HEK293T (cell line): ENCODE measurements at regions not wholly inside any gene's neighbourhood (a gene's known extent, or its start where the extent isn't known, plus 50 kb on each side); places are given as distances from the start of the nearest gene placed in this dataset.

Source experiments
- CTCF ChIA-PET: fragments of 350-600 bp; formaldehyde crosslinking; extraction: SDS; loops from one replicate; lab custom pipeline; 2021; ENCODE audit warnings: antibody characterized with exemption, inconsistent platforms; lab: Yijun Ruan, JAX
- POLR2A ChIA-PET: fragments of 350-600 bp; formaldehyde crosslinking; extraction: SDS; loops from one replicate; lab custom pipeline; 2020; ENCODE audit warnings: antibody characterized with exemption, inconsistent platforms; lab: Yijun Ruan, JAX
- DNase-seq: peaks from one replicate; pipeline ENCODE4 v3.0.0; 2012; ENCODE audit warnings: mixed read lengths; ENCODE audit errors: extremely low spot score
- ARNT ChIP-seq: fragments of 450-650 bp; IDR thresholded peaks from 2 replicates; pipeline ENCODE4 v1.6.1; 2017; ENCODE audit warnings: mild to moderate bottlenecking
- BHLHE40 ChIP-seq: fragments of 450-650 bp; IDR thresholded peaks from 2 replicates; pipeline ENCODE4 v1.6.1; 2016; ENCODE audit warnings: mild to moderate bottlenecking, moderate library complexity, borderline replicate concordance
- CTBP1 ChIP-seq: fragments of 450-650 bp; IDR thresholded peaks from 2 replicates; pipeline ENCODE4 v1.6.1; 2016; ENCODE audit warnings: borderline replicate concordance
- ELF4 ChIP-seq: fragments of 450-650 bp; IDR thresholded peaks from 2 replicates; pipeline ENCODE4 v1.6.1; 2017; ENCODE audit warnings: antibody characterized with exemption
- FOXA1 ChIP-seq: fragments of 450-650 bp; IDR thresholded peaks from 2 replicates; pipeline ENCODE4 v1.6.1; 2016; ENCODE audit warnings: mild to moderate bottlenecking
- FOXK2 ChIP-seq: fragments of 450-650 bp; IDR thresholded peaks from 2 replicates; pipeline ENCODE4 v1.6.1; 2016; ENCODE audit warnings: mild to moderate bottlenecking
- FOXM1 ChIP-seq: fragments of 450-650 bp; IDR thresholded peaks from 2 replicates; pipeline ENCODE4 v1.6.1; 2017; ENCODE audit warnings: mild to moderate bottlenecking, borderline replicate concordance
- HDGF ChIP-seq: fragments of 450-650 bp; IDR thresholded peaks from 2 replicates; pipeline ENCODE4 v1.6.1; 2017; ENCODE audit warnings: antibody characterized with exemption, borderline replicate concordance
- L3MBTL2 ChIP-seq: fragments of 450-650 bp; conservative IDR thresholded peaks from 2 replicates; pipeline ENCODE4 v1.6.1; 2016; ENCODE audit warnings: mild to moderate bottlenecking
- LEF1 ChIP-seq: fragments of 450-650 bp; IDR thresholded peaks from 2 replicates; pipeline ENCODE4 v1.6.1; 2017; ENCODE audit warnings: mild to moderate bottlenecking, borderline replicate concordance
- NFRKB ChIP-seq: fragments of 450-650 bp; IDR thresholded peaks from 2 replicates; pipeline ENCODE4 v1.6.1; 2016; ENCODE audit warnings: mild to moderate bottlenecking, moderate library complexity
- SP1 ChIP-seq: fragments of 450-650 bp; IDR thresholded peaks from 2 replicates; pipeline ENCODE4 v1.6.1; 2017
- SUZ12 ChIP-seq: fragments of 450-650 bp; IDR thresholded peaks from 2 replicates; pipeline ENCODE4 v1.6.1; 2016; ENCODE audit warnings: mild to moderate bottlenecking
- TARDBP ChIP-seq: fragments of 450-650 bp; IDR thresholded peaks from 2 replicates; pipeline ENCODE4 v1.6.1; 2016
- ZNF384 ChIP-seq: fragments of 450-650 bp; IDR thresholded peaks from 2 replicates; pipeline ENCODE4 v1.6.1; 2016
- TF ChIP-seq, protein P1 (sequence below): fragments of 450-650 bp; IDR thresholded peaks from 2 replicates; pipeline ENCODE4 v1.6.1; 2016

DNA sequence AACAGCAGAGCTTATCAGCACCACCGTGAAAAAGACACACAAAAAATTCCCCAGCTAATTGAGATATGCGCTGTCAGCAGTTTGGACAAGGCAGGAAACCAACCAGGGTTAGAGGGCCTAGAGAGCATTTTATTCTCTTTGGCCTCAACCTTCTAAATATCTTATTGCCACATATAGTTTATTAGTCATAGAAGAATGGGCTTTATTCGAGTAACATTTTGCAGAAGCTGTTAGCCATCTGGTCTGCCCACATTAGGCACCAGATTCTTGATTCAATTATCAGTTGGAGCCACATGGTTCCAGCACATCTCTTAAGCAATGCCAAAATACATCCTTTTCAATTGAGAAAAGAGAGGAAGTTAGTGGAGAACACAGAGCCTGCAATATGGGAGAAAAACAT lies 109.9 kb upstream of the CXADR start:
- CTCF ChIA-PET = no interaction called here
- TF ChIP-seq HDGF (no peak), NFRKB (no peak), FOXK2 (no peak), L3MBTL2 (no peak), SUZ12 (no peak), ZNF384 (no peak), BHLHE40 (no peak), CTBP1 (no peak), FOXA1 (no peak), SP1 (no peak), ELF4 (no peak), ARNT (no peak), LEF1 (no peak), FOXM1 (no peak), TARDBP (no peak)
- TF ChIP-seq, protein P1, sequence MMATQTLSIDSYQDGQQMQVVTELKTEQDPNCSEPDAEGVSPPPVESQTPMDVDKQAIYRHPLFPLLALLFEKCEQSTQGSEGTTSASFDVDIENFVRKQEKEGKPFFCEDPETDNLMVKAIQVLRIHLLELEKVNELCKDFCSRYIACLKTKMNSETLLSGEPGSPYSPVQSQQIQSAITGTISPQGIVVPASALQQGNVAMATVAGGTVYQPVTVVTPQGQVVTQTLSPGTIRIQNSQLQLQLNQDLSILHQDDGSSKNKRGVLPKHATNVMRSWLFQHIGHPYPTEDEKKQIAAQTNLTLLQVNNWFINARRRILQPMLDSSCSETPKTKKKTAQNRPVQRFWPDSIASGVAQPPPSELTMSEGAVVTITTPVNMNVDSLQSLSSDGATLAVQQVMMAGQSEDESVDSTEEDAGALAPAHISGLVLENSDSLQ = no peak
- POLR2A ChIA-PET = no interaction called here
- no peak for DNase-seq

DNA sequence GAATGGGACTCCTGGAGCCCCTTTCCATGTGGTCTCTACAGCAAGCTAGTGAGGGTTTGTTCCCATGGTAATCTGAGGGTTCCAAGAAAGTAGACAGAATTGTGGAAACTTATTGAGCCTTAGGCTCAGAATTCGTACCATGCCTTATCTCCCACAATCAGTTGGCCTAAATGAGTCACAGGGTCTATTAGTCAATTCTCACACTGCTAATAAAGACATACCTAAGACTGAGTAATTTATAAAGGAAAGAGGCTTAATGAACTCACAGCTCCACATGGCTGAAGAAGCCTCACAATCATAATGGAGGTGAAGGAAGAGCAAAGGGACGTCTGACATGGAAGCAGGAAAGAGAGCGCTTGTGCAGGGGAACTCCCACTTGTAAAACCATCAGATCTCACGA lies 106.6 kb upstream of the CXADR start:
- no peak for DNase-seq
- TF ChIP-seq NFRKB = no peak
- TF ChIP-seq BHLHE40 = no peak
- TF ChIP-seq L3MBTL2 = no peak
- no peak for TF ChIP-seq ELF4
- TF ChIP-seq LEF1 = no peak
- TF ChIP-seq CTBP1 = no peak
- no peak for TF ChIP-seq FOXM1
- TF ChIP-seq, protein P1 = no peak
- TF ChIP-seq TARDBP = no peak
- TF ChIP-seq ZNF384 = no peak
- no peak for TF ChIP-seq SUZ12
- no peak for TF ChIP-seq HDGF
- no peak for TF ChIP-seq FOXK2
- CTCF ChIA-PET = no interaction called here
- POLR2A ChIA-PET = no interaction called here

DNA sequence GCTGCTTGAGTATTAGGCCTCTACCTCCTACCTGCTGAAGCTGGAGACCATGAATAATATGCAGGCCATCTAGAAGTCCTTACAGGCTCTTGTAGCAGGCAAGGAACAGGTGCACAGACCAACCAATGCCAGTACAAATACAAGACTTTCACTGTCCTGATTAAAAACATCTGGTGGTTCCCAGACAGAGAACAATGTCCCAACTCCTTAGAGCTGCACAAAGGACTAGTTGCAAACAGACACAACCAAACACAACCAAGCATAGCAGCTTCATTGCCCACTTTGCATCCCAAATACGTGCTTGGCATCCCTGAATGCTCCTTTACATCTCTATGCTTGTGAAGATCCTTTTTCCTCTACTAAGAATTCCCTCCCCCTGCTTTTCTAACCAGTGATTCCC lies 98.1 kb upstream of the CXADR start:
- POLR2A ChIA-PET = no interaction called here
- TF ChIP-seq CTBP1 (no peak), FOXA1 (no peak), ZNF384 (no peak), FOXM1 (no peak), HDGF (no peak), BHLHE40 (no peak), TARDBP (no peak), ELF4 (no peak), FOXK2 (no peak)
- TF ChIP-seq, protein P1 = no peak
- CTCF ChIA-PET = no interaction called here
- no peak for DNase-seq

DNA sequence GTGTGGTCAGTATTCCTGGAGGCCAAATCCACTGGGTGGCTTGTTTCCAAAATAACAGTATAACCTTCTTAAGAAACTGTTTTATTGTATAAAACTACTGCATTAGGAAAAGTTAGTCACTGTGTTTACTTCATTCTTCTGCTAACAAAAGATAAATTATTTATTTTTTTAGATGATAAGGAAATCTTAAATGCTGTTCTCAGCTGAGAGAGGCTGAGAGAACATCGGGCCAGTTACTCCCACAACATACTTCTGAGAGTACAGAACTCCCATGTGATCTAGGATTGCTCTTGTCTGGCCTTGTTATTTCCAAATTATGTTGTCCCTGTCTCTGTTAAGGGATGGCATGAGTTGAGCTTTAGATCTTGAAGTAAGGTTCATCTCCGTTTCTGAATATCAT lies 96.7 kb upstream of the CXADR start:
- TF ChIP-seq L3MBTL2 (no peak), SP1 (no peak), ZNF384 (no peak), BHLHE40 (no peak), ARNT (no peak), FOXM1 (no peak), CTBP1 (no peak), LEF1 (no peak), HDGF (no peak), FOXA1 (no peak), NFRKB (no peak), TARDBP (no peak), FOXK2 (no peak), ELF4 (no peak), SUZ12 (no peak)
- TF ChIP-seq, protein P1 = no peak
- CTCF ChIA-PET = no interaction called here
- DNase-seq = no peak
- POLR2A ChIA-PET = no interaction called here

DNA sequence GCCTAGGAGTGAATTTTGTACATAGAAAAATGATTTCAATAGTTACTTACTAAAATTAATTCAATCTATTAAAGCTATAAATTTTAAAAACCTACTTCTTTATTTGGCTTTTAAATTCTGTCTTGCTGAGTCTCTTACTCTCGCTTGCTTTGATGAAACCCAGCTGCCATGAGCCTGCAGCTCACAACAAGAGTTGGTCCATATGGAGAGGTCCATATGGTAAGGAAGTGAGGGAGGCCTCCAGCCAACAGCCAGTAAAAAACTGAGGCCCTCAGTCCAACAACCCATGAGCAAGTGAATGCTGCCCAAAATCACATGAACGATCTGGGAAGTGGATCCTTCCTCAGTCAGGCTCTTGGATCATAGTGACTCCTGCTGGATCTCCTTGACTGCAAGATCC lies 89.9 kb upstream of the CXADR start:
- TF ChIP-seq FOXK2 (no peak), ZNF384 (no peak), BHLHE40 (no peak), HDGF (no peak), TARDBP (no peak), FOXA1 (no peak), L3MBTL2 (no peak), FOXM1 (no peak)
- CTCF ChIA-PET = interaction anchor here (0.6 kb wide), 1 partner anchor 177 kb away, joined by 5 read pairs; no protein-coding TSS in a partner anchor
- POLR2A ChIA-PET = no interaction called here
- no peak for DNase-seq

DNA sequence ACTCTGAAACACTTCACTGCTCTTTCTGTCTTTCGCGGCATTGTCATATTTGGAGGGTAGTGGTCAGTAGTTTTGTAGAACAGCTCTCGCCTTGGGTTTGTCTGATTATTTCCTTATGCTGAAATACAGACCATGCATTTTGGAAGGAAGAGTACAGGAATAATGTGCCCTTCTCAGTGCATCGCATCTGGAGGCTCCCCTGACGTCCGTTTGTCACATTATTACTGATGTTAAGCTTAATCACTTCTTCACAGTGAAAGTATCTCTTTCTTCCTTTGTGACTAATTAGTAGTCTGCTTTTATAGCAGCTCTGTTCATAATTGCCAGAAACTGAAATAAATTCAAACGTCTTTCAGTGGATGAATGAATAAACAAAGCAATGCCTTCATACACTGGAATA lies 85.7 kb upstream of the CXADR start:
- no peak for TF ChIP-seq L3MBTL2
- TF ChIP-seq FOXM1 = no peak
- TF ChIP-seq, protein P1 = no peak
- TF ChIP-seq FOXK2 = no peak
- TF ChIP-seq TARDBP = no peak
- ChIA-PET POLR2A (no interaction called here), CTCF (no interaction called here)
- no peak for DNase-seq
